ENCODE measurements at regions not wholly inside any gene's neighbourhood (a gene's known extent, or its start where the extent isn't known, plus 50 kb on each side); places are given as distances from the start of the nearest gene placed in this dataset.

- intact Hi-C loops (cut with DNase I): no loop called here
- H3K4me1 ChIP-seq: no peaks in the 10 kb centered on the region
- DNase-seq (ENCODE audit: extremely low spot score in 2 of 2): no peak
Measured at GRCh38 chr3:174376346-174376745, 482.8 kb upstream of the NAALADL2 start.

DNA sequence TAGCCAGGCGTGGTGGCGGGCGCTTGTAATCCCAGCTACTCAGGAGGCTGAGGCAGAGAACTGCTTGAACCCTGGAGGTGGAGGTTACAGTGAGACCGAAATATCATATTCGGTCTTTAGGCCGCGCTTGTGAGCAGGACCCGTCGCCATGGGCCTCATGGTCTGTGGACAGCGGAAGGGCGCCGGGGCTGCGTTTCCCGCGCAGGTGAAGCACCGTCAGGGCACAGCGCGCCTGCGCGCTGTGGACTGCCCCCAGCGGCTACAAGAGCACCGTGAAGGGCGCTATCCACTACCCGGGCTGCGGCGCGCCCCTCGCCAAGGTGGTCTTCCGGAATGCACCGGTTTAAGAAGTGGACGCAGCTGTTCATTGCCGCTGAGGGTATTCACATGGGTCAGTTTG lies 482.0 kb upstream of the NAALADL2 start:
- Histone ChIP-seq H3K27me3 (no peaks in the 10 kb centered on the region), H3K27ac (no peak overlapping the region), H3K4me1 (no peaks in the 10 kb centered on the region), H3K36me3 (no peaks in the 10 kb centered on the region), H3K4me3 (no peak overlapping the region), H3K9me3 (no peaks in the 10 kb centered on the region)
- TF ChIP-seq POLR2A (IDR thresholded peaks at IDR 0.05): no peak
- no peak for TF ChIP-seq POLR2AphosphoS5 (IDR thresholded peaks at IDR 0.05; ENCODE audit: insufficient read depth in 1 of 2, low read depth in 1 of 2)
- TF ChIP-seq CTCF (IDR thresholded peaks at IDR 0.05): no peak
- DNase-seq (ENCODE audit: extremely low spot score in 2 of 2): no peak
- intact Hi-C loops (cut with DNase I): no loop called here

More at GRCh38 chr3:174376346-174376745, 482.8 kb upstream of the NAALADL2 start:
- Histone ChIP-seq H3K4me3 (no peak overlapping the region), H3K27ac (no peak overlapping the region), H3K9me3 (no peaks in the 10 kb centered on the region), H3K27me3 (no peaks in the 10 kb centered on the region), H3K36me3 (no peaks in the 10 kb centered on the region)
- no peak for TF ChIP-seq POLR2A (IDR thresholded peaks at IDR 0.05)
- TF ChIP-seq CTCF (IDR thresholded peaks at IDR 0.05): no peak
- no peak for TF ChIP-seq POLR2AphosphoS5 (IDR thresholded peaks at IDR 0.05; ENCODE audit: insufficient read depth in 1 of 2, low read depth in 1 of 2)

DNA sequence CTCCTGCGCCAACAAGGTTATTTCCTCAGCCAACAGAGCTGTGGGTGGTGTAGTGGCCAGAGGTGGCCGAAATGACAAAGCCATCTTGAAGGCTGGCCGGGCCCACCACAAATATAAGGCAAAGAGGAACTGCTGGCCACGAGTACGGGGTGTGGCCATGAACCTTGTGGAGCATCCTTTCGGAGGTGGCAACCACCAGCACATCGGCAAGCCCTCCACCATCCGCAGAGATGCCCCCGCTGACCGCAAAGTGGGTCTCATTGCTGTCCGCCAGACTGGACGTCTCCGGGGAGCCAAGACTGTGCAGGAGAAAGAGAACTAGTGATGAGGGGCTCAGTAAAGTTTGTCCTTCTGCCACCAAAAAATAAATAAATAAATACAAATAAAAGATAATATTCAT lies 481.4 kb upstream of the NAALADL2 start:
- Histone ChIP-seq H3K27me3 (no peaks in the 10 kb centered on the region), H3K27ac (no peak overlapping the region), H3K4me1 (no peaks in the 10 kb centered on the region), H3K36me3 (no peaks in the 10 kb centered on the region), H3K9me3 (no peaks in the 10 kb centered on the region), H3K4me3 (no peak overlapping the region)
- DNase-seq (ENCODE audit: extremely low spot score in 2 of 2): no peak
- intact Hi-C loops (cut with DNase I): no loop called here
- TF ChIP-seq POLR2A (IDR thresholded peaks at IDR 0.05) (no peak), POLR2AphosphoS5 (IDR thresholded peaks at IDR 0.05; ENCODE audit: insufficient read depth in 1 of 2, low read depth in 1 of 2) (no peak), CTCF (IDR thresholded peaks at IDR 0.05) (no peak)

DNA sequence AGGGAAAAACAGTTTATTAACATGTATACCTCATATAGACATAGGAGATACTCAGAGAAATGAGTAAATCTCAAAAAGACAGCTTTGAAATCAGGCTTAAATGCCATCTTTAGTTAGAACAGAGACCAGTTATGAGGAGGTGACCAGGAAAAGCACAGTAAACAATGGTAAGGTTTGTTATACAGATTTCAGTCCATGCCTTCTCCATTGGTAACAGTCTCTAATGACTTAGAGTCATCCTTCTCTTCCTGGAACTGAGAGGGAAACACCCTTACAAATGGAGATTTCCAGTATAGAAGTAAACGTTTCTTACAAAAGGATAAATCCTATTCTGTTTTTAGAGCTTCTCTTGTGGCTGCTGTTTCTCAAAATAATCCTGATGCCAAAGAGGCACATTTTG lies 476.3 kb upstream of the NAALADL2 start:
- Histone ChIP-seq H3K4me3 (no peak overlapping the region), H3K4me1 (no peaks in the 10 kb centered on the region), H3K27me3 (no peaks in the 10 kb centered on the region), H3K36me3 (no peaks in the 10 kb centered on the region), H3K27ac (no peak overlapping the region), H3K9me3 (no peaks in the 10 kb centered on the region)
- TF ChIP-seq POLR2AphosphoS5 (IDR thresholded peaks at IDR 0.05; ENCODE audit: insufficient read depth in 1 of 2, low read depth in 1 of 2) (no peak), POLR2A (IDR thresholded peaks at IDR 0.05) (no peak), CTCF (IDR thresholded peaks at IDR 0.05) (no peak)
- no peak for DNase-seq (ENCODE audit: extremely low spot score in 2 of 2)
- intact Hi-C loops (cut with DNase I): no loop called here

- no peak for DNase-seq (ENCODE audit: extremely low spot score in 2 of 2)
- Histone ChIP-seq H3K4me1 (no peaks in the 10 kb centered on the region), H3K27me3 (no peaks in the 10 kb centered on the region), H3K4me3 (no peak overlapping the region), H3K27ac (no peak overlapping the region), H3K9me3 (no peaks in the 10 kb centered on the region), H3K36me3 (no peaks in the 10 kb centered on the region)
- intact Hi-C loops (cut with DNase I): no loop called here
- TF ChIP-seq POLR2AphosphoS5 (IDR thresholded peaks at IDR 0.05; ENCODE audit: insufficient read depth in 1 of 2, low read depth in 1 of 2): no peak
- no peak for TF ChIP-seq CTCF (IDR thresholded peaks at IDR 0.05)
- no peak for TF ChIP-seq POLR2A (IDR thresholded peaks at IDR 0.05)
Measured at GRCh38 chr3:174387736-174388135, 471.4 kb upstream of the NAALADL2 start.

Measured in vagina (tissue), 2 donors.